ENCODE measurements at regions not wholly inside any gene's neighbourhood (a gene's known extent, or its start where the extent isn't known, plus 50 kb on each side); places are given as distances from the start of the nearest gene placed in this dataset.
"Not testable (repeated sequence)": the region's sequence is repeated elsewhere in the genome, so short reads cannot be mapped to it uniquely, and the experiment has no call there.

- DNase-seq (ENCODE audit: low spot score) = not testable (repeated sequence)
Observed at GRCh38 chr16:31581065-31581464, 53.4 kb downstream of the AHSP start.

DNA sequence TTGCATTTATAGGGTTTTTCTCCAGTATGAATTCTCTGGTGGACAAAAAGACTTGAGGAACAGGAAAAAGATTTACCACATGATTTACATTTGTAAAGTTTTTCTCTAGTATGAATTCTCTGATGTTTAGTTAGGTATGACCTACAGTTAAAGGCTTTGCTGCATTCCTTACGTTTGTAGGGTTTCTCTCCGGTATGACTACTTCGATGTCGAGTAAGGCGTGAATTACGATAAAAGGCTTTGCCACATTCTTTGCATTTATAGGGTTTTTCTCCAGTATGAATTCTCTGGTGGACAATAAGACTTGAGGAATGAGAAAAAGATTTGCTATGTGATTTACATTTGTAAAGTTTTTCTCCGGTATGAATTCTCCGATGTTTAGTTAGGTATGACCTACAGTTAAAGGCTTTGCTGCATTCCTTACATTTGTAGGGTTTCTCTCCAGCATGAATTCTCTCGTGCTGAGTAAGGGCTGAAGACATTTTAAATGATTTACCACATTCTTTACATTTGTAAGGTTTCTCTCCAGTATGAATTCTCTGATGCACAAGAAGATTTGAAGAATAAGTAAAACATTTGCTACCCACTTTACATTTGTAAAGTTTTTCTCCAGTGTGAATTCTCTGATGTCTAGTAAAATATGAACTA lies 74.2 kb downstream of the AHSP start:
- not testable (repeated sequence) for DNase-seq (ENCODE audit: low spot score)

GRCh38 chr16:31618130-31618529 lies 90.4 kb downstream of the AHSP start:
- no peak for DNase-seq (ENCODE audit: low spot score)

DNA sequence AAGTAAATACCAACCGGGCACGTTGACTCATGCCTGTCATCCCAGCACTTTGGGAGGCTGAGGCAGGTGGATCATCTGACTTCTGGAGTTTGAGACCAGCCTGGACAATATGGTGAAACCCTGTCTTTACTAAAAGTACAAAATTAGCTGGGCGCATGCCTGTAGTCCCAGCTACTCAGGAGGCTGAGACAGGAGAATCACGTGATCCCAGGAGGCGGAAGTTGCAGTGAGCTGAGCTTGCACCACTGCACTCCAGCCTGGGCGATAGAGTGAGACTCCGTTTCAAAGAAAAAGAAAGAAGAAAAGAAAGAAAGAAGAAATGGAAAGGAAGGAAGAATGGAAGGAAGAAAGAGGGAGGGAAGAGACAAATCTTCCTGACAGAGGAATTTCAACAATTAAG lies 108.7 kb downstream of the AHSP start:
- DNase-seq (ENCODE audit: low spot score) = no peak

DNA sequence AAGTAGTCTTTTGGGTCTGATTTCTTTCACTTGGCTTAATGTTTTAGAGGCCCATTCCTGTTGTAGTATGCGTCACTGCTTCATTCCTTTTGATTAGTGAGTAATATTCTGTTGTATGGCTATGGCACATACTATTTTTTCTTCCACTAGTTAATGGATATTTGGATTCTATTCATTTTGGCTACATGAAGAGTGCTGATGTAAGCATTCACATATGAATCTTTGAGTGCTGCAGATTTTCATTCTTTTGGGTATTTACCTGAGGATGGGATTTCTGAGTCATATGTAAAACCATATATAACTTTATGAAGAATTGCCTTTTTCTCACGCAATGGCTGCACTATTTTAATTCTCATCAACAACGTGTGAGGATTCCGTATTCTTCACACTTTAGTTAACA lies 113.6 kb downstream of the AHSP start:
- no peak for DNase-seq (ENCODE audit: low spot score)

- not testable (repeated sequence) for DNase-seq (ENCODE audit: low spot score)
Observed at GRCh38 chr16:31655674-31656073, 128.0 kb downstream of the AHSP start.

DNA sequence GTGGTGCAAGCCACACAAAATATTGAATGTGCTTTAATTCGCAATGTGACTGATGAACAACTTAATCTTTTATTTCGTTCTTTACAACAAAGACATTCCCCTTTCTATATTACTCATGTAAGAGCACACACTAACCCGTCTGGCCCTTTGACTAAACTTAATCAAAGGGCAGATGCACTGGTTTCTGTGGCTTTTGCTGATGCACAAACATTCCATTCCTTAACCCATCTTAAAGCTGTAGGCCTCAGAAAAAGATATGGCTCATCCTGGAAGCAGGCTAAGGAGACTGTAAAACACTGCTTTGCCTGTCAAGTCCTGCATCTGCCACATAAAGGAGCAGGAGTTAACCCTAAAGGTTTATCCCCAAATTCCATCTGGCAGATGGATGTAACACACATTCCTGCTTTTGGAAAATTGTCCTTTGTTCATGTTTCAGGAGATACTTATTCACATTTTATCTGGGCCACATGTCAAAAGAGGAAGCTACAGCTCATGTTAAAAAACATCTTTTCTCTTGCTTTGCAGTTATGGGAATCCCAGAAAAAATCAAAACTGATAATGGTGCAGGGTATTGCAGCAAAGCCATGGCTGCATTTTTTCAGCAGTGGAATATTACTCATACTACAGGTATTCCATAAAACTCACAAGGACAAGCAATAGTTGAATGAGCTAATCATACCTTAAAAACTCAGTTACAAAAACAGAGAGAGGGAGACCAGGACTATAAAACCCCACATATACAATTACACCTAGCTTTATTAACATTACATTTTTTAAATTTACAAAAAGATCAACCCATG lies 137.2 kb downstream of the AHSP start:
- no peak for DNase-seq (ENCODE audit: low spot score)

DNA sequence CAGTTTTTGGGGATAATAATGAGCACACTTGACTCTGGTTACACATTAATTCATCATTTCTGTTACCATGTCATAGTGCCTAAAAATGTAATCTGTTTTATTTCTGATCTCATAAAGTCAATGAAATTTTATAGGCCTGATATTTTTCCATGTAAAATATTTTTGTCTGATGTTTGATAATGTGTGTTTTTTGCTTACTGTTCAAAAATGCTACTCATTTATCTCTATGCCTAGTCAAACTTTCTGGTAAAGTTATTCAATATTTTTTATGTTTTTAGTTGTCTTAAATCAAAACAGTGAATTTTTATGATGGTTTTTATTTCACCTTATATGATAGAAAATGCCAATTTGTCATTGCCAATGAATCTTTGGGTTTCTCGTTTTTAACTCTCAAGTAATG lies 147.0 kb downstream of the AHSP start:
- no peak for DNase-seq (ENCODE audit: low spot score)

DNA sequence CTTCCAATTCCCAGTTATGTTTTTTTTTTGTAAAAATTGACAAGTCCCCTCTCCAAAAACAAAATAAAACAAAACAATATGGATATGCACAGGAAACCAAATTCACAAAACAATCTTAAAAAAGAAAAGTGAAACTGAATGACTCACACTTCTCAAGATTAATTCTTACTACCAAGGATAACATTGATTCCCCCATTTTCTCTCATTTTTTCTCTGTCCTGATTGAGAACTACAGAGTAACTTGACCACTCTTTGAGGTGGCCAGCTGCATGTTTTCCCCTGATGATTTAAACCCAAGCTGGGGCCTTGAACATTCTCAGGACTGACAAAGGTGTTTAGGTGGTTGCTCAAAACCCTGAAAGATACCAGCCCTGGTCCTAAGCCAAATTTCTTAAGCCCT lies 149.0 kb downstream of the AHSP start:
- DNase-seq (ENCODE audit: low spot score) = no peak

- no peak for DNase-seq (ENCODE audit: low spot score)
Observed at GRCh38 chr16:31678649-31679325, 151.1 kb downstream of the AHSP start.

GRCh38 chr16:31689331-31689730 lies 161.6 kb downstream of the AHSP start:
- DNase-seq (ENCODE audit: low spot score) = not testable (repeated sequence)

- not testable (repeated sequence) for DNase-seq (ENCODE audit: low spot score)
Observed at GRCh38 chr16:31692338-31692737, 164.6 kb downstream of the AHSP start.

DNA sequence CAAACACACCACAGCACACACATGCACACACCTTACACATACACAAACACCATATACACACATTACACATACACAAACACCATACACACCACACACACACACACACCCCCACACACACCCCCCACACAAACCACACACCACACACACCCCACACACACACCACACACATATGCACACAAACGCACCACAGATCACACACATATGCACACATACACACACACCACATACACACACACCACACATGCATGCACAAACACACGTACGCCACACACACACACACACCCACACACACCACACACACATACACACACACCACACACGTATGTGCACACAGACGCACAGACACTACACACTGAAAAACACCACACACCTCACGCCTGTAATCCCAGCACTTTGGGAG lies 166.0 kb downstream of the AHSP start:
- no peak for DNase-seq (ENCODE audit: low spot score)

DNA sequence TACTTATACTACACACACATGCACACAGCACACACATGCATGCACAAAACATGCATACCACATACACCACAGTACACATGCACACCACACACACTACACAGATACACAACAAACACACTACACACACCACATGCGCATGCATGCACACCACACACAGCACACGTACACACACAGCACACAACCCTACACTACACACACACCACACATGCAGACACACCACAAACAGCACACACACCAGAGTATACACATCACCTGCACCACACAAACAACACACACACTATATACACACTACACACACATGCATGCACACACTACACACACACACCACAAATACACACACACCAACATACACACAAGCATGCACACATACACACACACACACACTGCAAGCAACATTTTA lies 166.8 kb downstream of the AHSP start:
- no peak for DNase-seq (ENCODE audit: low spot score)

DNA sequence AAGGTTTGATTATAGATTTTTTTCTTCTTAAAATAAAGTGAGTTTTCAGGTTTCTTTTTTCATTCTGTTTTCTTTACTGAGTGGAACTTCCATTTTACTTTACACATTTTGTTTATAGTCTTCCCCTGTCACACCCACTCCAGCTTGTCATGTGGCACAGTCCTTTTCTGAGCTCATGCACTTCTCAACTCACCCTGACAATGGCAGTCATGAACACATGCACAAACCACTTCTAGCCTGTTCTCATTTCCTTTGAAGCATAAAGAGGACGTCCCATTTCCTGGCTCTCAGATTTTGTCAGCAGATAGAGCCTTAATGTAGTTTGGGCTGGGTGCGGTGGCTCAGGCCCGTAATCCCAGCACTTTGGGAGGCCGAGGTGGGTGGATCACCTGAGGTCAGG lies 168.0 kb downstream of the AHSP start:
- peak; percentile 76 for DNase-seq (ENCODE audit: low spot score)

DNA sequence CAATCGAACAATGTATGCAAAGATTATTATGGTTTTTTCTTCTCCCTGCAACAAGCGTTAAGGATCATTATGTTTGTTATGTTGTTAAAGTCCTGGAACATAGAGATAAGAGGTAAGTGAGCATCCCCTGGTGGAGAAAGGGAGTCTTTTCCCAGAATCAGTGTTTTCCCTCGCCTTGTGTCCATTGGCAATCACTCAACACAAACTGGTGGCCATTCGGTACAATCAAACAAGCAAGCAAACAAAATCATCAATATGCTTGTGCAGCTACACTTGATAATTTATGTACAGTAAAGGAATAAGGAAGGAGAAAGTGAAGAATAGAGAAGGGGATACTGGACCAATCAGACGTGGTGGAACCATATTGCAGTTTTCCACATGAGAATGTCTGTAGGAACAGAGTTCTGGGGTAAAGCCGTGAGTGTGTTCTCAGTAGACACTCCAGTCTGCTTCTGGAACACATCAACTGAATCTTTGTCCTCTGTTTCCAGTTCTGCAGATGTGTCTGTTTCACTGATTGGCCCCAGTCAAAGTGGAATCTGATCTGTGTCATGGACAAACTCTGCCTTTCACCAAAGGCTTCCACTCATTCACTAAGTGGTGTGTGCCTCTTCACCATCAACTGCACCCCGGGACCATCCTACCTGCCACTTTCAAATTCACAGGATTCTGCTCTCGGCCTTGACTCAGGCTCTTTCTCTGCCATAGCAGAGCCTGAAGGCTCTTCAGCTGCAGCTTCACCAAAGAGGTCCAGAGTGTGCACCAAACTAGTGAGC lies 169.5 kb downstream of the AHSP start:
- no peak for DNase-seq (ENCODE audit: low spot score)

GRCh38 chr16:31697744-31698125 lies 170.0 kb downstream of the AHSP start:
- no peak for DNase-seq (ENCODE audit: low spot score)

- DNase-seq (ENCODE audit: low spot score) = no peak
Observed at GRCh38 chr16:31698901-31699300, 171.2 kb downstream of the AHSP start.

- no peak for DNase-seq (ENCODE audit: low spot score)
Observed at GRCh38 chr16:31699601-31700000, 171.9 kb downstream of the AHSP start.

DNA sequence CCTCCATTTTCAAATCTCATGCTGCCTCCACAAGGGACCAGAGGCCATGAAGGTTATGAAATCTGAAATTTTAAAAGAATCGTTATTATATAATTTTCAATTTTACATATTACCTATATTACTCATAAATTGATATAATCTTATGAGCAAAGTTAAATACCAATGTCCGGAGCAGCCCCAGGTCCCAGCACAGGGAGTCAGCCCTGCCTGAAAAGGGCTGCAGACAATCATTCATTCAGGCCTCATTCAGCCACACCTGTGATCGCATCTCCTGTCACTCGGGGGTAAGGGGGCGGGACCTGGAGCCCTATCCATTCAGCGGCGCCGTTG lies 172.5 kb downstream of the AHSP start:
- no peak for DNase-seq (ENCODE audit: low spot score)

- peak; percentile 75 for DNase-seq (ENCODE audit: low spot score)
Observed at GRCh38 chr16:31700530-31701388, 172.8 kb upstream of the ZNF267 start.

DNA sequence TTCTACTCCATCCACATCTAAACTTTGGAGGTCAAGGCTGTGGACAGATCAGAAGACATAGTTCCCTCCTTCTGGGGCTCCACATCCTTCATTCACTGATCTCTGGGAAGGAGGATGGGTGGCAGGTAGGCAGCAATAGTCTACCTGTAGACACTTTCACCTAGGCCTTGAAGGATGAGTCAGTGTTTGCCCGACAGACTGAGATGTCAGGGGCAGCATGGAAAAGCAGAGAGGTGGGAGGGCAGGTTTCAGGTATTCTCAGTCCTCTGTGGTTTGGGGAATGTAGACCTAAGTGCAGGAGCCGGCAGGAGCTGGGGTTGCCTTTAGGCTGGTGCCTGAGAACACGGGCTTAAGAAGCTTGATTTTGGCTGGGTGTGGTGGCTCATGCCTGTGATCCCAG lies 171.9 kb upstream of the ZNF267 start:
- DNase-seq (ENCODE audit: low spot score) = no peak

Data from CD4-positive, alpha-beta T cell treated with Interleukin-6 at 100 ng/mL for 8 hours (primary cell).